ENCODE measurements at regions not wholly inside any gene's neighbourhood (a gene's known extent, or its start where the extent isn't known, plus 50 kb on each side); places are given as distances from the start of the nearest gene placed in this dataset.

- no peak for DNase-seq (ENCODE audit: low read depth)
Measured at GRCh38 chr21:35850029-35850428, 210.3 kb downstream of the SETD4 start.

DNA sequence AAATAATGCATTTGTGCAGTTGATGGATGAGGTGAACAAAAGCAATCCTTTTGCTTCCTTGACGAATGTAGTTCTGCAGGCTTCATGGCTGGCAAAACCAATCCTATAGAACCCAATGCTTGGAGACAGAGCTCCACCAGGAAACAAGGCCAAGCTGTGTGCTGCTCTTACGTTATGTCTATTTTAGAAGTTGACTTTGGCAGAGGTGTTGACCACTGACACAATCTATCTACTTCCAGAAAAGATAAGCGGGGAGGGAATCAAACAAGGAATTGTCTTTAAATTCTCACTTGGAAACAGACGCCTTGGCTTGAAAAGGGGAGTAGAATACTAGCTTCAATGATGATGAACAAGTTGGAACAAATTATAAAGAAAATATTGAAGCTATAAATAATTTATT is 211.2 kb downstream of the SETD4 start:
- DNase-seq (ENCODE audit: low read depth) = no peak

DNA sequence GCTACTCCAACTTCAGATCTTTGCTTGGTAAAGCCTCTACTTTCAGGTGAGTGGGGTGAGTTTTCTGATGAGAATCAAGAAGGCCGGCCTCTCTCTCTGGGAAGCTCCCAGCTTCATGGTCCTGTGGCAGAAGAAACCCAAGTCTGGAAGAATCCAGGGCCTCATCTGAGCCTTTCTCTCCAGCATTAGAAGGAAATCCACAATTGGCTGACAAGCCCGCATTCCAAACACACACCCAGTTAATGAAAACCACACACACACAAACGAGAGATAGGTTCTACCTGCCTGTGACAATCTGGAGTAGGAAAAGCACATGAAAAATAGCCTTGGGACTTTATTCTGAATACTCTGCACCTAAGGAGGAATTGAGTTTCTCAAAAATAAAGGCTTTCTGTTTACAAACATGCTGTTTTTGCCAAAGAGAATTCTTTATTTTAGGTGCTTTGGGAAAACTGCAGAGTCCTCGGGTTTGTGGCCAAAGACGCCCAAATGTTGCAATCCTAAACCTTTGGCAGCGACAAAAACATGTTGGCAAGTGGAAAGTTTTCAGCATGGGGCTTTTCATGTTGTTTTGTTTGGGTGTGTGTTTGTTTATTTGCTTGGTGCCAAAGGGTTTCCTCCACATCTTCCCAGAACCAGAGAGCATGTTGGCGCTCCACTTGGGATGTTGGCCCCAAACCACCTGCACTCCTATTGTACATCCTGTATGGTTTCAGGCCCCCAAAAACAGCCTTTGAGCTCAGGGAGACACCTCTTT is 216.2 kb downstream of the SETD4 start:
- no peak for DNase-seq (ENCODE audit: low read depth)

GRCh38 chr21:35840949-35841348 is 219.4 kb downstream of the SETD4 start:
- DNase-seq (ENCODE audit: low read depth) = no peak

GRCh38 chr21:35840197-35840799 is 220.0 kb downstream of the SETD4 start:
- DNase-seq (ENCODE audit: low read depth) = peak; percentile 76

- DNase-seq (ENCODE audit: low read depth) = no peak
Measured at GRCh38 chr21:35838987-35839763, 221.2 kb downstream of the SETD4 start.

GRCh38 chr21:35838350-35838749 is 222.0 kb downstream of the SETD4 start:
- DNase-seq (ENCODE audit: low read depth) = no peak

DNA sequence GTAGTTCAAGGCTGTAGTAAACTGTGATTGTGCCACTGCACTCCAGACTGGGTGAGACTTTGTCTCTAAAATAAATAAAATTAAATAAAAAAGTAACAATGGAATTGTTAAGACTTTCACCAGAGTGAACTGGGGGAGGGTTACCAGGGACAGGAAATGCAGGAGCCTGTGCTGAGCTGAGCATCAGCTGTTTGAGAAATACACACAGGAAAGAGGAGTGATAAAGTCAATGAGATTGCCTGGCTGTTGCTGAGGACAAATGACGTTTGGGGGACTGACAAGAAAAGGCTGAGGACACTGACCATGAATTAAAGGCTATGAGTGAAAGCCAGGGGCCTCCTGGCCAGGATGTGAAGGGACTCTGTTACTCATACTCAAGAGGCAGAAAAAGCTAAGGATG is 226.3 kb downstream of the SETD4 start:
- no peak for DNase-seq (ENCODE audit: low read depth)

- no peak for DNase-seq (ENCODE audit: low read depth)
Measured at GRCh38 chr21:35833388-35833787, 226.9 kb downstream of the SETD4 start.

- DNase-seq (ENCODE audit: low read depth) = no peak
Measured at GRCh38 chr21:35831230-35831629, 229.1 kb downstream of the SETD4 start.

GRCh38 chr21:35829067-35829466 is 231.3 kb downstream of the SETD4 start:
- DNase-seq (ENCODE audit: low read depth) = no peak

- DNase-seq (ENCODE audit: low read depth) = no peak
Measured at GRCh38 chr21:35828161-35828560, 232.2 kb downstream of the SETD4 start.

- no peak for DNase-seq (ENCODE audit: low read depth)
Measured at GRCh38 chr21:35827004-35827403, 233.3 kb downstream of the SETD4 start.

GRCh38 chr21:35825370-35826353 is 234.7 kb downstream of the SETD4 start:
- DNase-seq (ENCODE audit: low read depth) = no peak

GRCh38 chr21:35824136-35824535 is 236.2 kb downstream of the SETD4 start:
- peak; percentile 64 for DNase-seq (ENCODE audit: low read depth)

GRCh38 chr21:35819134-35819533 is 241.2 kb downstream of the SETD4 start:
- DNase-seq (ENCODE audit: low read depth) = no peak

- DNase-seq (ENCODE audit: low read depth) = no peak
Measured at GRCh38 chr21:35818597-35818996, 241.7 kb downstream of the SETD4 start.

DNA sequence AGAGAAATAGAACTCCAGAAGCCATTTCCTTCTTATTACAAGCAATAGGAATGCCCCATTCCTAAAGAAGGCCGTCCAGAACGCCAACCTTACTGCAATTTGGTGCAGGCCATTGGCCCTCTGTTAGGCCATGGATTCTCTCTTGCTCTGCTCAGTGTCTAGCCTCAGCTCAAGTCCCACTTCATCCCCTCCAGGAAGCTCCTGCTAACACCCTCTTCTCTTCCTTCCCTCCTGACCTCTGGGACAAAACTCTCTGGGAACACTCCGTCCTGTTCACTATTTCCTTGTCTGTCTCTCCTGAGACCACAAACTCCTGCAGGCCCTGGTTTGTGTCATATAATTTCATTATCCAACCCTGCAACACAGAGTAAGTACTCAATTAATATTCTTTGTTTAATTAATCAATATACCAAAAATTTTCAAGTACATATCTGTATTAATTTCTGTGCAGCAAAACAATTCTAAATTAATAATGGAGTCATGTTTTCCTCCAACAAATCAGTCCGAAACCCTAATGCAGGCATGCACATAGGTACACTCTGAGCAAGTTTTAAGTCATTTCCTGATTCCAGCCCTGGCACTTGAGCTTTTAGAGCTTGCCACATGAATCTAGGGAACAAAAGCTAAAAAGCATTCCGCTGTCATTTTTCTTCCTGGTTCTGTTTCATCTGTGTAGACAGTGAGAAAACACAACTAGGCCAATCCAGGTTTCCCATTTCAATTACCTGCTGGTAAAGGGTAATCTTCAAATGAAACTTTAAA is 245.3 kb downstream of the SETD4 start:
- no peak for DNase-seq (ENCODE audit: low read depth)

- DNase-seq (ENCODE audit: low read depth) = no peak
Measured at GRCh38 chr21:35812679-35813078, 247.6 kb downstream of the SETD4 start.

DNA sequence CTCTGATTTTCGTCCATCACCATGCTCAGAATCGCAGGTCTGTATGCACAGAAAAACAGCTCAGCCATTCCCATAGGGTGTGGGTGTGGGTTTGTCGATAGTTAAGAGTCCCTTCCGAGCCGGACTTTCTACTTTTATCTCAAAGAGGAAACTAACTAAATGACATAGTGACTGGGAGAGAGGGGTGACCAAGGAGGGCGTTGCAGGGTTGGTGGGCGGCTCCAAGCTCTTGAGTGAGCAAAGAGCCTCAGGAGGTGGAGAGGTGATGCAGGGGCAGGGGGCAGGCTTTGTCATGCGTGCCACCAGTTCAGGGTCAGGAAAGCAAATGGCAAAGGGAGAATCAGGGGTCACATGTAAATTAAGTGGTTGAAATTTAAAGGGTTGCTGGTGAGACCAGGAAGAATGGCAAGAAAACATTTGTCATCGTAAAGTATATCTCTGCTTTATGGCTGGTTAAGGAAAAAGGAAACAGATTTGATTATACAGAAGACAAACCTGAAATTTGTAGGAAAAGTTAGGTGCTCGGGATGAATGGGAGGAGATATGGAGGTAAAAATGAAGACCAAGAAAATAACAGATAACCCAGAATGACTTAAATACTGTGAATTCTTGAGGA is 249.0 kb downstream of the SETD4 start:
- no peak for DNase-seq (ENCODE audit: low read depth)

All from Daoy (cell line).